Epidermal melanocyte (primary cell): ENCODE measurements at regions not wholly inside any gene's neighbourhood (a gene's known extent, or its start where the extent isn't known, plus 50 kb on each side); places are given as distances from the start of the nearest gene placed in this dataset.
"Not testable (repeated sequence)": the region's sequence is repeated elsewhere in the genome, so short reads cannot be mapped to it uniquely, and the experiment has no call there.

ENCODE experiments used
- DNase-seq: peaks from one replicate; pipeline ENCODE4 v3.0.0; 2011; ENCODE audit warnings: low spot score; ENCODE audit not compliant: insufficient read length

DNA sequence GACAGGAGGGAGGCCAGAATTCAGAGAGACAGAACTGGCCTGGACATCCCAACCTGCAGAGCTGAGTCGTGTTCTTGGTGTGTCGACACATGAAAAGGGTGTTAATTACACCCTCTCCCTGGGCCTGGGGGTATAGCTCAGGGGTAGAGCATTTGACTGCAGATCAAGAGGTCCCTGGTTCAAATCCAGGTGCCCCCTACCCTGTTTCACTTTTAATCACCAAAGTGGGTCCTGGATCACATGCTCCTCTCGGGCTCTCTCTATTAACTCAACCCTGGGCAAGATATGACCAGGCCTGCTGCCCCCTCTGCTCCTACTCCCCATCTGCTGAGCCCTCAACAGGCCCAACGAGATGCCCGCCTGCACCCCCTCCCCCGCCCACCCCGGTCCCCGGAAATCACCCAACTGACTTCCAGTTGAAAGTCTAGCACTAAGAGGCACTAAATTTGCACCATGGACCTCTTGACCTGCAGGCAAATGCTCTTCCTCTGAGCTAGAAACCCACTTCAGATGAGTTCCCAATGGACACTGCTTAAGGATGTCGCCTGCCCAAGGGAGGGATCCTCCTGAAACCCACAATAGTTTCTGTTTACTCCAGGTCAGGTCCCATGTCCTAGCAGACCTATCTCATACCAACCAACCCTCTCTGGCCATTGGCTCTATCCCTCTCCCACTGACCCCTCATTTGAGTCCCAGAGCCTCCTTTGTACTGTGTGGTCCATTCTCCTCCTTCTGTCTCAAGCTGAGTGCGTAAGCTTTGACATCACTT lies 137.6 kb downstream of the ZNF467 start:
- no peak for DNase-seq

DNA sequence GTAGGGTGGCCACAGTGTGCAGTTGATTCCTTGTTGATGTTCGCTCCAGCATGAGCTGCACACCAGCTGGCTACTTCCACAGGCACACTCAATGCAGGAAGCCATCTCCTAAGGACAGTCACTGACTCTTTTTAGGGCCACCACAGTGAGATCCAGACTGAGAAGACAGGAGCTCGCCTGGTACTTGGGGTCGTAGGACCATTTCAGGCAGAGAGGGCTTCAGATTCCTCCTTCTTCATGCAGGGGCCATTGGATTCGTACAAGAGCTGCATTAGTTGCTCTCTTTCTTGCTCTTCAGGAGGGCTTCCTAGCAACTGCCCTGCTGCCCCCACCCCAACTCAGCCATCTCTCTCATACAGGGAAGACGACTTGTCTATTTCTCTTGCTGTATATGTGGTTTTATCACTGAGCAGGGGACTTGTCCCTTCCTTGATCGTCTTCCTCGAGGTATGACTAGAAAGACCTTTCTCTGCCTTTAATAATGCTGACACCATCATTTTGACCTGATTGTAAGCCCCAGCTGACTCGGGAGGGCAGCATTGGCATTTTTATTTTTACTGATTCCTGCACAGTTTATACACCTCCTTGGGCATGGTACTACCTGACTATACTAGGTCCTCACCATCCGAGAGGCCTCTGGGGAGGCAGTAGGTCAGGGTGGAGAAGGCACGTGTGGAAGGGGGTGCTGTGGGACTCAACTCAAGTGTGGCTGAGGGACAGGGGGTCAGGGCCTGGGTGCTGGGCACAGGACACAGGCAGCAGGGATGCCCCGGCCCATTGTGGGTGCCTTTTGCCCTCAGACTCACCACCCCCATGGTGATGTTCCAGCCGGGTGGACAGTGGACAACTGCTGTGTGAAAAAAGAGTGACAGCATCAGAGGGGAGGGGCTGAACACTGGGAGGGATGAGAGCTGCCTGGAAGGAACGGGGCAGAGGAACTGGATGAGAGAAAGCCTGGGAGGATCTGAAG lies 136.7 kb upstream of the ZNF746 start:
- DNase-seq: no peak

- not testable (repeated sequence) for DNase-seq
Observed at GRCh38 chr7:149628361-149629149, 130.9 kb upstream of the ZNF746 start.

DNA sequence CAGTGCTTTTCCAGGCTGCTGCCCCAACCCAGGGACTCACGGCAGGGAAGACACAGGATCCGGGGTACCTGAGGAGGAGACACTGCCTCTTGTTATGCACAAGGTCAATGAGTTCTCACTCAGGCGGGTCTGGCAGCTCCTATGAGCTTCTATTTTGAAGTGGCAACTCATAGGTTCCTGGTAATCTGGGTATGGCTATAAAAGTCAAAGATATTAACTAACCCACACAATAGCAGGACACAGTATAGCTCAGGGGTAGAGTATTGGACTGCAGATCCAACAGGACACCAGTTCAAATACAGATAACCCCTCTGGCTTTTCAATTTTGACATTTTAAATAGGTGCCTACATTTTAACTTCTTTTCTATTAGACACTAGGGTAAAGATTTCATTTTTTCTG lies 130.3 kb upstream of the ZNF746 start:
- DNase-seq: no peak

DNA sequence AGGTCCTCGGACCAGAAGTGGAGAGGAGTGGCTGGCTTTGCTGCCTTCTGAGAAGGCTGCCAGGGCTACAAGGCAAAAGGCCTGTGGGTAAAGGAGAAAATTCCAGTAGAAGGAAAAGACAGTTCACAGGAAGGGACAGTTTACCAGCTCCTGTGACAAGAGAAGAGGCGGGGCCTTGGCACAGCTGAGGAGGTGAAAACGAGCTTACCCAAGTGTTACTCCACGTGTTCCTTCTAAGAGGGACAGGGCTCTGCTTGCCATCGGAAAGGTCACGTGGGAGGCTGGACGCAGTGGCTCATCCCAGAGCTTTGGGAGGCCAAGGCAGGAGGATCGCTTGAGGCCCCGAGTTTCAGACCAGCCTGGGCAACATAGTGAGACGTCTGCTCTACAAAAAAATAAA lies 129.4 kb upstream of the ZNF746 start:
- no peak for DNase-seq

DNA sequence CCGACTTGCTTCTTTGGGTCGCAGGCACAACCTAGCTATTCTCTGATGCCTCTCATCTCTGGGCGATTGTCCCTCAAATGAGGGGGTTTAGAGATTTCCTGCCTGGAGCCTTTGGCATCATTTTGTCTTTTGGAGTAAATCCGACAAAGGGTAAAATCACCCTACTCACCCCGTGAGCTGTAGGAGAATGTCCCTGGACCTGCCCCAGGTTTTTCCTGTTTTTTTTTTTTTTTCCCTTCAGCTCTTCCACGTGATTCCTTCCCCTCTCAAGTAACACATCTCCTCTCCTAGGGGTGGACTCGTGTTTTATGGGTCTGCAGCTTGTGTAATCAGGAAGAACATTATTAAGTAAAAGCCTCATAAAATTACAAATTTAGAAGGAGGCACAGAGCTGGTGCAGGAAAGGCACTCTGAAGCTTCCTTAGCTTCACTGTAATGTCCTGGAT lies 128.4 kb upstream of the ZNF746 start:
- no peak for DNase-seq

- no peak for DNase-seq
Observed at GRCh38 chr7:149625340-149625946, 127.8 kb upstream of the ZNF746 start.

DNA sequence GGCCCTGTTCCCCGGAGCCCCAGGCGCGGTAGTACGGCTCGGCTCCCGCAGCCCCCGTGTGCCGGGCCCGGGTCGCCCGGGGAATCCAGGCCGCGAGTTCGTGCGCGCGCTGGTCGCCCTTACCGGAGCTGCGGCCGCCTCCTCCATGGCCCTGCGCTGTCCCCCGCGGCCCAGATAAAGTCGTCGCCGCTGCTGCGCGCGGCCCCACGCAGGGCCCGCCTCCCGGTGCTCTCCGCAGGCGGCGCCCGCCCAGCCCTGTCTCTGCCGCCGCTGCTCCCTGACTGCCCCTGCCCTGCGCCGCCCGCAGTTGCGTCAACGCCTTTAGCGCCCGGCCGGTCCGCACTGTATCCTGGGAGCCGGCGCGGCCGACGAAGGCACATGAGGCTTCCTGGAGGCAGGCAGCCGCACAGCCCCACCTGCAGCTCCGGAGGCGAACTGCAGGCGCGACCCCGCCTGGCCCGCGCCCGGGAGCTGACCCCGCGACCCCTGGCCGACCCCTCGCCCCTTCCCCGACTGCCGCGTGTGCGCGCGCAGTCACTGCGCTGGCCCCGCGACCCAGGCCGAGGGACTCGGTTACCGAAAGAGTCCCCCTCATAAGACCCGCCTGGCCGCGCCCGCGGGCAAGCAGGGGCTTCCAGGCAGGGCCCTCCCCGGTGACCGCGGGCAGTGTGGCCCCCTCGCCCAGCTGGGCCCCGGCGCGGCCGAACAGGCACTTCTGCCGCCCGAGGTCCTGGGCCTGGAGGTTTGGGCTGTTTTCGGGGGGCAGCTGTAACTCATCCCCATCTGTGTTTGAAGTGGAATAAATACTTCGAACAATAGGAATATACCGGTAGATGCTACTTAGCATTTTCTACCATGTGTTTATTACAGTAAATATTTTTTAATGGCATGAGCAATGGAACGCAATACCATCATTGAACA lies 127.1 kb upstream of the ZNF746 start:
- DNase-seq: peak; percentile 69

DNA sequence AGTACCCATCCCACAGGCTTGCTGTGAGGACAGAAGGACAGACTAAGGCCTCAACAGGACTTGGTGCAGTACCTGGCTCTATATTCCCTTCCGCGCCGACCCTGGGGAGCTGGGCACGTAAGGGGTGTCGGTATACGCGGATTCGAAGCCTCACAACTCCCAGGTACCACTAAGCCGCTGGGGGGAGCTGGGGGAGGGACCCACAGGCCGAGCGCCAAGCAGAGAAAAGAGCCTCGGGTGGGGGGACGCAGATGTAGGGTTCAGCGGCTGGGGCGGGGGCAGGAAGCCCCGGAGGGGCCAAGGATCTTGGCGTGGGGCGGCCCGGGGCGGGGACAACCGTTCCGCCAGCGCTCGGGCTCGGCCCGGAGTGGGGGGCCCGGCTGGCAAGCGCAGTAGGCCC lies 126.4 kb upstream of the ZNF746 start:
- no peak for DNase-seq

- not testable (repeated sequence) for DNase-seq
Observed at GRCh38 chr7:149623262-149623997, 125.8 kb upstream of the ZNF746 start.

DNA sequence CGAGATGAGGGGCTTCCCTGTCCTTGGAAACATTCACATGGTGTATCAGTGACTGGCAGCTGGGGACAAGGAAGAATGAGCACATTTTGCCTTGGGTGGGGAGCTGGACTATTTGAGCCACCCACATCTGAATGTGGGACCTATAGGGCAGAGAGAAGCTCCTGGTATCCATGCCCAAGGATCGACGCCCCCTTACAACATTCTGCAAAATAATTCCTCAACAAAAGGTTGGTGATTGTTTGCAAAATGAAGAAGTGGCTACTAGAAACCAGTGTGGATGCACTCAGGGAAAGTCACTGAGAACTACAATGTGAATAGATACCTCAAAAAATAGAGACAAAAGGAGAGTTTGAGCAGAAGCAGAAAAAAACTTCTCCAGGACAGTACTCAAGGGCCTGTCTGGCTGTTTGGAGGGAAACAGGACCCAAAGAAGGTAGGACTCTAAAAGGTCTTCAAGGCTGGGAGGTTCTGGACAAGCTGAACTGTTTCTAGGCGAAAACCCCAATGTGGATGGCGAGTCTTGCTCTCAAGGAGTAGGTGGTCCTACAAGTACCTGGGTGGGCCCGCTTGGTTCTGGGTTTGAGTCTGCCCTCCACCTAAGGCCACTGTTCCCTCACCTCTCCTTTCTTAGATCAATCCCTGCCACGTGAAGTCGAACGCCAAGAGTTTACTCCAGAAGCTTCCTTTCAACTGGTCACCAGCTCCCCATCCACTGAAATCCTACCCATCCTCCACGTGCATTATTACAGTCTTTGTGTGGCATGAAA lies 125.0 kb upstream of the ZNF746 start:
- DNase-seq: no peak

DNA sequence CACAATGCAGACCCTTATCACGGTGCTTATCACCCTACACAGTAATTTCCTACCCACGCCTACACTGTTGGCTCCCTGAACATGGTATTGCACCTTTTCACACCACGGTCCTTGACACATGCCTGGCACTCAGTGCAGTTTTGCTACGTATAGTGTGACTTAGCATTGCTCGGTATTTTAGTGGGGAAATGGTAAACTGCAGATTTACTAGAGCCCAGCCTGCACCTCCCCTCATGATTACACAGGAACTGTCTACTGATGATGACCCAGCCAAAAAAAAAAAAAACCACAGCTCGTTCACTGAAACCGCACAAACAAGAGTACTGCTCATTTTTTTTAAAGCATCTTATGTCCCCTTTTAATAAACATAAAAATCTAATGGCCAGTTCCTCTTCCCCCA lies 124.2 kb upstream of the ZNF746 start:
- DNase-seq: no peak

DNA sequence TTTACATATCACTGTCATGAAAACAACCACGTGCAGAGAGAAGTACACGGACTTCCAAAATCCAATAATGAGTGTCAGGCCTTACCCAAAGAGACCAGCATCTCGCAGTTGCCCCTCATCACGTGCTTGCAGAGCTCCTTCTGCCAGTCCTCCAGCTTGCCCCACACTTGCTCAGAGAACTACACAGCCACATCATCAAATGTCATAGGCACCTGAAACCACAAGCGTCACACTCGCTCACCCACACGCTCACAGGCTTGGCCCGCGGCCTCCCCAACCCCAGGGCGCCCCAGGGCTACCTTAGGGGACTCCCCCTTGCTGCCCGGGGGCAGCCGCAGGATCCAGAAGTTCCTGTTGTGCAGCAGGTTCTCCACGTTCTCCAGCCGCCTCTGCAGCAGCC lies 123.4 kb upstream of the ZNF746 start:
- DNase-seq: no peak

- DNase-seq: no peak
Observed at GRCh38 chr7:149616898-149617297, 119.3 kb upstream of the ZNF746 start.

DNA sequence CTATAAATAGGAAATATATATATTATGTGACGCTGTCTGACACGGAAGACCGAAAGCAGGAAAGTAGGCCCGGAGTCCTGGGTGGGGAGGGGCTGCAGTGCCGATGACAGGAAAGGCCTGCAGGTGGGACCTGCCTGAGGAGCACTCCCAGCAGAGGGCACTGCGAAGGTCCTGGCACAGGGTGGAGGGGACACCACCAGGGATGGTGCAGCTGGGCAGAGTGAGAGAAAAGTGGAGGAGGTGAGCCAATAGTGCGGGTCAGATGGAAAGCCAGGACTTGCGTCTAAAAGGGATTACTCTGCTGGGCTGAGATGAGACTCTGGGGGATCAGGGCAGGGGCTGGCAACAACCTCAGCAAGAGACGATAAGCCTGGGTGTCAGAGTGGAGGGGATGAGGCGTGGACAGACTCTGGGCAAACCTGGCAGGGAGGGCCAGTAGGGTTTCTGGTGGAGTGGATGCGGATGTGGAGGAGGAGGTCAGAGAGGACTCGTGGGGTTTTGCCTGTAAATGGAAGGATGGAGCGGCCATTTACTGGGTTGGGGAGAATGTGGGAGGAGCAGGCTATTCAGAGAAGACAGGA lies 118.2 kb upstream of the ZNF746 start:
- DNase-seq: no peak

GRCh38 chr7:149610441-149611011 lies 112.9 kb upstream of the ZNF746 start:
- no peak for DNase-seq

DNA sequence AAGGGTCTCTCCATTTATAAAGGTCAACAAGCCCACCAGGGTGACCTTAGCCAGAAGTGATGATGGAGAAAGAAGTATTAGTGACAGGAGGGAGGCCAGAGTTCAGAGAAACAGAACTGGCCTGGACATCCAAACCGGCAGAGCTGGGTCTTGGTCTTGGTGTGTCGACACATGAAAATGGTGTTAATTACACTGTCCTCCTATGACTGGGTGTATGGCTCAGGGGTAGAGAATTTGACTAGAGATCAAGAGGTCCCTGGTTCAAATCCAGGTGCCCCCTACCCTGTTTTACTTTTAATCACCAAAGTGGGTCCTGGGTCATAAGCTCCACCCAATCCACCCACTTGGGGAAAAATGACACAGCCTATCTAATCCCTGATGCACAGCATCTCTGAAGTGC lies 110.6 kb upstream of the ZNF746 start:
- DNase-seq: no peak

GRCh38 chr7:149607683-149608082 lies 110.1 kb upstream of the ZNF746 start:
- DNase-seq: no peak
